ENCODE measurements at regions not wholly inside any gene's neighbourhood (a gene's known extent, or its start where the extent isn't known, plus 50 kb on each side); places are given as distances from the start of the nearest gene placed in this dataset.

GRCh38 chr14:62030387-62030786 lies 268.2 kb downstream of the SNAPC1 start:
- no peak overlapping the region for H2BK5ac ChIP-seq (ENCODE audit: low read depth, low read length, poor library complexity, severe bottlenecking)
- H3K4me1 ChIP-seq (ENCODE audit: control insufficient read depth, insufficient read depth, low read depth, low read length), result no peaks in the 10 kb centered on the region
- peaks cover 1% of the 10 kb centered on the region for H3K79me1 ChIP-seq (replicated peaks; ENCODE audit: low read length, poor library complexity, severe bottlenecking)
- H3K4me2 ChIP-seq (ENCODE audit: low read length, poor library complexity, severe bottlenecking), result no peak overlapping the region
- no peak overlapping the region for H3K27ac ChIP-seq (ENCODE audit: low read length, poor library complexity, severe bottlenecking)
- 67% methylated on average over 2 of the region's 3 CpGs for WGBS
- H3K23ac ChIP-seq (ENCODE audit: low read length in 2 of 2), result no peak overlapping the region
- H4K8ac ChIP-seq (ENCODE audit: low read length), result no peak overlapping the region
- H3K4ac ChIP-seq (ENCODE audit: low read depth in 1 of 2, low read length in 2 of 2), result no peak overlapping the region
- H3K36me3 ChIP-seq (ENCODE audit: control insufficient read depth in 1 of 2, insufficient read depth in 2 of 2, low read depth in 1 of 2, low read length in 2 of 2), result no peaks in the 10 kb centered on the region
- DNase-seq, result no peak
- H3K18ac ChIP-seq (ENCODE audit: low read depth in 1 of 2, low read length in 2 of 2), result no peak overlapping the region
- H3K4me3 ChIP-seq (ENCODE audit: insufficient read depth in 1 of 2, low read depth in 1 of 2, low read length in 2 of 2), result no peak overlapping the region
- no peaks in the 10 kb centered on the region for H3K9me3 ChIP-seq (ENCODE audit: control insufficient read depth, low read length)
- H2BK12ac ChIP-seq (ENCODE audit: low read length in 2 of 2), result no peak overlapping the region
- H3K14ac ChIP-seq (ENCODE audit: low read length in 2 of 2), result no peak overlapping the region
- H3K27me3 ChIP-seq (ENCODE audit: control insufficient read depth in 1 of 2, insufficient read depth in 1 of 2, low read length in 2 of 2), result no peaks in the 10 kb centered on the region
- no peak overlapping the region for H2AFZ ChIP-seq (ENCODE audit: low read depth, low read length)
- no peak overlapping the region for H2AK5ac ChIP-seq (ENCODE audit: low read length, severe bottlenecking)
- no peak overlapping the region for H2BK120ac ChIP-seq (ENCODE audit: low read depth, low read length)
- no peak overlapping the region for H3K9ac ChIP-seq (ENCODE audit: low read length)
- no peak overlapping the region for H4K91ac ChIP-seq (ENCODE audit: low read length)
- H2BK15ac ChIP-seq (ENCODE audit: low read depth, poor library complexity, severe bottlenecking), result no peak overlapping the region

- Histone ChIP-seq H2AK5ac (ENCODE audit: low read length, severe bottlenecking) (no peak overlapping the region), H3K79me1 (replicated peaks; ENCODE audit: low read length, poor library complexity, severe bottlenecking) (peaks cover 1% of the 10 kb centered on the region), H3K4me2 (ENCODE audit: low read length, poor library complexity, severe bottlenecking) (no peak overlapping the region), H3K9ac (ENCODE audit: low read length) (no peak overlapping the region), H3K27me3 (ENCODE audit: control insufficient read depth in 1 of 2, insufficient read depth in 1 of 2, low read length in 2 of 2) (no peaks in the 10 kb centered on the region), H4K91ac (ENCODE audit: low read length) (no peak overlapping the region), H2BK15ac (ENCODE audit: low read depth, poor library complexity, severe bottlenecking) (no peak overlapping the region), H3K4me3 (ENCODE audit: insufficient read depth in 1 of 2, low read depth in 1 of 2, low read length in 2 of 2) (no peak overlapping the region), H2BK5ac (ENCODE audit: low read depth, low read length, poor library complexity, severe bottlenecking) (no peak overlapping the region), H3K27ac (ENCODE audit: low read length, poor library complexity, severe bottlenecking) (no peak overlapping the region), H3K23ac (ENCODE audit: low read length in 2 of 2) (no peak overlapping the region), H3K14ac (ENCODE audit: low read length in 2 of 2) (no peak overlapping the region), H2BK12ac (ENCODE audit: low read length in 2 of 2) (no peak overlapping the region), H2AFZ (ENCODE audit: low read depth, low read length) (no peak overlapping the region), H3K9me3 (ENCODE audit: control insufficient read depth, low read length) (no peaks in the 10 kb centered on the region), H3K18ac (ENCODE audit: low read depth in 1 of 2, low read length in 2 of 2) (no peak overlapping the region), H3K36me3 (ENCODE audit: control insufficient read depth in 1 of 2, insufficient read depth in 2 of 2, low read depth in 1 of 2, low read length in 2 of 2) (no peaks in the 10 kb centered on the region), H2BK120ac (ENCODE audit: low read depth, low read length) (no peak overlapping the region), H4K8ac (ENCODE audit: low read length) (no peak overlapping the region), H3K4ac (ENCODE audit: low read depth in 1 of 2, low read length in 2 of 2) (no peak overlapping the region), H3K4me1 (ENCODE audit: control insufficient read depth, insufficient read depth, low read depth, low read length) (no peaks in the 10 kb centered on the region)
- DNase-seq, result no peak
- 72% methylated on average over 3 of the region's 3 CpGs for WGBS
These were observed 269.3 kb downstream of the SNAPC1 start for GRCh38 chr14:62031504-62031903.

GRCh38 chr14:62053188-62053587 lies 291.0 kb downstream of the SNAPC1 start:
- Histone ChIP-seq H3K36me3 (ENCODE audit: control insufficient read depth in 1 of 2, insufficient read depth in 2 of 2, low read depth in 1 of 2, low read length in 2 of 2) (peaks cover 0 to 4% of the 10 kb centered on the region in 2 experiments), H3K23ac (ENCODE audit: low read length in 2 of 2) (no peak overlapping the region), H3K9ac (ENCODE audit: low read length) (no peak overlapping the region), H3K79me1 (replicated peaks; ENCODE audit: low read length, poor library complexity, severe bottlenecking) (no peaks in the 10 kb centered on the region), H3K4me1 (ENCODE audit: control insufficient read depth, insufficient read depth, low read depth, low read length) (no peaks in the 10 kb centered on the region), H4K91ac (ENCODE audit: low read length) (no peak overlapping the region), H2BK120ac (ENCODE audit: low read depth, low read length) (no peak overlapping the region), H3K4ac (ENCODE audit: low read depth in 1 of 2, low read length in 2 of 2) (no peak overlapping the region), H3K14ac (ENCODE audit: low read length in 2 of 2) (no peak overlapping the region), H2BK12ac (ENCODE audit: low read length in 2 of 2) (no peak overlapping the region), H2BK15ac (ENCODE audit: low read depth, poor library complexity, severe bottlenecking) (no peak overlapping the region), H2AFZ (ENCODE audit: low read depth, low read length) (no peak overlapping the region), H3K27ac (ENCODE audit: low read length, poor library complexity, severe bottlenecking) (no peak overlapping the region), H3K18ac (ENCODE audit: low read depth in 1 of 2, low read length in 2 of 2) (no peak overlapping the region), H2BK5ac (ENCODE audit: low read depth, low read length, poor library complexity, severe bottlenecking) (no peak overlapping the region), H2AK5ac (ENCODE audit: low read length, severe bottlenecking) (no peak overlapping the region), H3K27me3 (ENCODE audit: control insufficient read depth in 1 of 2, insufficient read depth in 1 of 2, low read length in 2 of 2) (no peaks in the 10 kb centered on the region), H4K8ac (ENCODE audit: low read length) (no peak overlapping the region), H3K4me3 (ENCODE audit: insufficient read depth in 1 of 2, low read depth in 1 of 2, low read length in 2 of 2) (no peak overlapping the region), H3K4me2 (ENCODE audit: low read length, poor library complexity, severe bottlenecking) (no peak overlapping the region), H3K9me3 (ENCODE audit: control insufficient read depth, low read length) (no peaks in the 10 kb centered on the region)
- DNase-seq, result no peak
- 91% methylated on average over 3 of the region's 3 CpGs for WGBS

- no peaks in the 10 kb centered on the region for H3K9me3 ChIP-seq (ENCODE audit: control insufficient read depth, low read length)
- H2BK120ac ChIP-seq (ENCODE audit: low read depth, low read length), result no peak overlapping the region
- no peak overlapping the region for H3K9ac ChIP-seq (ENCODE audit: low read length)
- H3K4me3 ChIP-seq (ENCODE audit: insufficient read depth in 1 of 2, low read depth in 1 of 2, low read length in 2 of 2), result no peak overlapping the region
- H3K23ac ChIP-seq (ENCODE audit: low read length in 2 of 2), result no peak overlapping the region
- no peak overlapping the region for H2BK12ac ChIP-seq (ENCODE audit: low read length in 2 of 2)
- H3K27ac ChIP-seq (ENCODE audit: low read length, poor library complexity, severe bottlenecking), result no peak overlapping the region
- H3K4me2 ChIP-seq (ENCODE audit: low read length, poor library complexity, severe bottlenecking), result no peak overlapping the region
- H2AFZ ChIP-seq (ENCODE audit: low read depth, low read length), result no peak overlapping the region
- no peak overlapping the region for H3K14ac ChIP-seq (ENCODE audit: low read length in 2 of 2)
- no peaks in the 10 kb centered on the region for H3K4me1 ChIP-seq (ENCODE audit: control insufficient read depth, insufficient read depth, low read depth, low read length)
- H3K36me3 ChIP-seq (ENCODE audit: control insufficient read depth in 1 of 2, insufficient read depth in 2 of 2, low read depth in 1 of 2, low read length in 2 of 2), result peaks cover 0 to 4% of the 10 kb centered on the region in 2 experiments
- H3K27me3 ChIP-seq (ENCODE audit: control insufficient read depth in 1 of 2, insufficient read depth in 1 of 2, low read length in 2 of 2), result no peaks in the 10 kb centered on the region
- no peak overlapping the region for H4K91ac ChIP-seq (ENCODE audit: low read length)
- H2BK15ac ChIP-seq (ENCODE audit: low read depth, poor library complexity, severe bottlenecking), result no peak overlapping the region
- 89% methylated on average over 26 of the region's 27 CpGs for WGBS
- H3K4ac ChIP-seq (ENCODE audit: low read depth in 1 of 2, low read length in 2 of 2), result no peak overlapping the region
- DNase-seq, result no peak
- no peaks in the 10 kb centered on the region for H3K79me1 ChIP-seq (replicated peaks; ENCODE audit: low read length, poor library complexity, severe bottlenecking)
- no peak overlapping the region for H2BK5ac ChIP-seq (ENCODE audit: low read depth, low read length, poor library complexity, severe bottlenecking)
- no peak overlapping the region for H4K8ac ChIP-seq (ENCODE audit: low read length)
- H3K18ac ChIP-seq (ENCODE audit: low read depth in 1 of 2, low read length in 2 of 2), result no peak overlapping the region
- no peak overlapping the region for H2AK5ac ChIP-seq (ENCODE audit: low read length, severe bottlenecking)
These were observed 294.6 kb downstream of the SNAPC1 start for GRCh38 chr14:62056789-62057188.

Measured in mesenchymal stem cell (in vitro differentiated cells and primary cell).